DMS53 treated with DMSO at 0.1 percent for 48 hours (cell line): ENCODE measurements at regions not wholly inside any gene's neighbourhood (a gene's known extent, or its start where the extent isn't known, plus 50 kb on each side); places are given as distances from the start of the nearest gene placed in this dataset.

Experiments
- DNase-seq: peaks from one replicate; lab custom pipeline; 2025; ENCODE audit not compliant: unreplicated experiment; lab: John Stamatoyannopoulos, UW

DNA sequence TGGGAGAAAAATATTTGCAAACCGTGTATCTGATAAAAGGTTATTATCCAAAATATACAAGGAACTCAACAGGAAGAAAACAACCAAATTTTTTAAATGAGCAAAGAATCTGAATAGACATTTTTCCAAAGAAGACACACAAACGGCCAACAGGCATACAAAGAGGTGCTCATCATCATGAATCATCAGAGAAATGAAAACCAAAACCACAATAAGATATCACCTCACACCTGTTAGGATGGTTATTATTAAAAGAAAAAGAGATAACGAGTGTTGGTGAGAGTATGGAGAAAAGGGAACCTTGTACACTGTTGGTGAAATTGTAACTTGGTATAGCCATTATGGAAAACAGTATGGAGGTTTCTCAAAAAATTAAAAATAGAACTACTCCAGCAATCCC, 463.3 kb downstream of the IRS1 start:
- DNase-seq, result no peak

GRCh38 chr2:226334981-226335720, 464.5 kb downstream of the IRS1 start:
- DNase-seq, result no peak

DNA sequence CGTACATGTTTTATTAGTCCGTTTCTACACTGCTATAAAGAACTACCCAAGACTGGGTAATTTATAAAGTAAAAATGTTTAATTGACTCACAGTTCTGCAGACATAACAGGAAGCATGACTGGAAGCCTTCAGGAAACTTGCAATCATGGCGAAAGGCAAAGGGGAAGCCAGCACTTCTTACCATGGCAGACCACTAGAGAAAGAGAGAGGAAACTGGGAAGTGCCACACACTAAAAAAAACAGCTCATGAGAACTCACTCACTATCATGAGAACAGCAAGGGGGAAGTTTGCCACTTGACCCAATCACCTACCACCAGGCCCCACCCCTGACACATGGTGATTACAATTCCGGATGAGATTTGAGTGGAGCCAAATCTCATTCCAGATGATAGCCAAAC, 466.2 kb downstream of the IRS1 start:
- DNase-seq, result no peak

DNA sequence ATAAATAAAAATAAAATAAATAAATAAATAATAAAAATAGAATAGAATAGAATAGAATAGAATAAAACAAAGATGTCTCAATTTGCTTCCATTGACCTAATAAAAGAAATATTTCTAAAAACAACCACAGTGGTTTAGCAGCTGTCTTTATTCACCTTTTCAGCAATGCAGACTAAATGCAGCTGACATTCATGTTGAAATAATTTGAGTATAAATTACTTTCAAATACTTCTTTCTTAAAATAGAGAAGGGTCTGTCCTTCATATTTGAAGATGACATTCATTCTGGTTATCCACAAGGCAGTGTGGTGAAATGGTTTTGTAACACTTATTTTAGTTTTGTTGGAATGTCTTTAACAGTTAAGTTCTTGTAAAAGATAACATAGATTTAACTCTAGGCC, 469.4 kb downstream of the IRS1 start:
- no peak for DNase-seq

DNA sequence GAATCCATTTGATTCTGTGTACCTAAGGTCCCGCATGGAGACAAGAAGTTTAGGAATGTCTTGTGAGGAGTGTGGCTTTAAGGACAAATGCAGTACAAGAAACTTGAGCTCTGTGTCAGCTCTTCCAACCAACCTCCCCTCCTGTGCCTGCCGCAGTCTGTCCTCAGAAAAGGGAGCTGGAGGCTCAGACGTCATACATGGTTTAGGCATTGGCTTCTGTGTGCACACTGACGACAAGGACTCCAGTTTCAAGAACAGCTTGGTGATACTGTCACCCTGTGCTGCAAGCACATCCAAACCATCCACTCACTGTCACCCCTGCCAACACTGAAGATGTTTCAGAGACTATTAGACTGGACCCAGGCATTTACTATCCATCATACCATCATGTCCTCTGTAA, 470.4 kb downstream of the IRS1 start:
- DNase-seq, result no peak

DNA sequence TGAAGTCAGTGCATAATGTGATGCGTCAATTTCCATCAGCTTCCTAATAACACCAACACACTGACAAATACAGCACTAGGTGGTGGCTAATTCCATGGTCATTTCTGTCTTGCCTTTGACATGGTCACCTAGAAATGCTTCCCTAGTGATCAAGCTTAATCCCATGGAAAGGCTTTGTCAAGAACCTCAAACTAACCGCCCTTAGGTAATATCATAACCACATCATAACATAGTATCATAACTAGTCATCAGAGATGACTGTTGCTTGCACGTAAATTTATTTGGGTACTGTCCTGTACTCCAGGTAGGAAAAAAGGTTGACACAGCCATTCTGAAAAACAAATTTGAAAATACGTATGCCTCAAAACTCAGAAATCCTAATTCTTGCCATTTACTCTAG, 471.8 kb downstream of the IRS1 start:
- DNase-seq, result no peak

GRCh38 chr2:226325526-226325925, 474.1 kb downstream of the IRS1 start:
- DNase-seq, result no peak

DNA sequence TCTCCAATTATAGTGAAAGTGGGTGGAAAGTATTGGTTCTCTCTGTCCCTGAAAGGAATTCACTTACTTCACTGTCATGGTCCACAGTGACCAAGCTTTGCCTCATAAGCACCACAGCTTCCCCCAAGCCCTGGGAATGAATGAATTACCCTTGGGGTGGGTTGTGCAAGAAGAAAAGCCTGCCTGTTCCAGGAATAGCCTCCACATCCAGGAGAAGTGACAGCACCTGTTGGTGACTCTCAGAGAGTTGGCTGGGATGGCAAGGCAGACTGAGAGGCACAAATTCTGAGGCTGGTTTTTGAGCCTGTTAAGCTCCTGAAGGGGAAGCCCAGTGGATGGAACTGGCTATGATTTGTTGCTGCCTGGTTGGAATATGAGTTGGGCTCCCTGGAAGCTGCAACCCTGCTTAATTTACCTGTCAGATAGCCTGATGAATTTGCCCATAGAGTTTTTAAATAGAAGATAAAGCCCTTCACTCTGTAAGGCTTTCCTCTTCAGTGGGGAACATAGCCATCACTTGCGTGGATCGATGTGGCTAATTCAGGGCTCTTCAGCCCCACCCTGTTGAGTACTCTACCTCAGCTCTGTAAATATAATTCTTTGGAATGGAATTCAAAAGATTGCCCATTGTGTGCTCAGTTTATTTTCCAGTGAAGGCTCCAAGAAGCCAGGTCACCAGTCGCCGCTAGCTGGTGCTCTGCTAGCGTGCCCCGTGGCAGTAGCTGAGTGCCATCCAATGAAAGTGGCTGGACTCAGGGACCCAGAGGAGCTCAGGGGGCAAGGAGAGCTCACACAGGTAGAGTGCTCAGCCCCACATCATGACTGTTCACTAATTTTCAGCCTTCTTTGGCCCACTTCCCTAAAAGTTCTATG, 479.3 kb downstream of the IRS1 start:
- DNase-seq, result no peak

GRCh38 chr2:226317970-226318369, 481.6 kb downstream of the IRS1 start:
- DNase-seq, result no peak

DNA sequence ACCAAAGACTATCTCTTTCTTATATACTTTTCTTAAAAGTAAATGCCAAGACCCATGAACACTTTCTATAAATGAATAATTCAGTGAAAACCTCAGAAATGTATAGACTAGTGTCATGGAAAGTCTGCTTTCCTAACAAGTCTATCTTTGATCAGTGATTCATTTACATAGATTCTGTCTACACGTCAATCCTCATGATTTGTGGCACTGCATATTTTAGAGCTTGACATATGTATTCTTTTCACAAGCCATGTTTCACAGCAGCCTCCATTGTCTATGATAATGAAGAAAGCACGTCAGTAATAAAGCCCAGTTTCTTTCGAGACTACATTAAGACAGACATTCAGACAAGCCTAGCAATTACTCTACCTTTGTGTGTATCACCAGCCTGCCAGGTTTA, 486.6 kb downstream of the IRS1 start:
- no peak for DNase-seq

GRCh38 chr2:226312155-226312554, 487.5 kb downstream of the IRS1 start:
- DNase-seq, result no peak

DNA sequence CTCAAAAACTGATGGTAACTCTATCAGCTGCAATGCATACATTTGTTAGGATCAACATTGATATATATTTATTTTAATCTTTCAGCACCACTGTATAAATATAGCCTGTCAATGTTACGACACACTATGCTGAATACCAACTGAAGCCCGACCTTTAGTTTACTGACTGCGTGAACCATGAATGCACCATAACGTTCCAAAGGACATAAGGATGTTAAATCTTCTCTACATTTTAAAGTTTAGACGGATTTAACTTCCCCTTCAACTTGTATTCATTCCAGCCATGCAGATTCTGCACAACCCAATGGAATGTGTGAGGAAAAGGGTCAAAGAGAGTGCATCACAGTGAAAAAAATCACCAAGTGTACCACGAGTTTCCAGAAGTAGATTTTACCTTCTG, 489.5 kb downstream of the IRS1 start:
- DNase-seq, result no peak

GRCh38 chr2:226308986-226309385, 490.6 kb downstream of the IRS1 start:
- no peak for DNase-seq

- no peak for DNase-seq
These were observed 491.3 kb downstream of the IRS1 start for GRCh38 chr2:226308323-226308680.

- DNase-seq, result no peak
These were observed 491.9 kb downstream of the IRS1 start for GRCh38 chr2:226307487-226308322.

DNA sequence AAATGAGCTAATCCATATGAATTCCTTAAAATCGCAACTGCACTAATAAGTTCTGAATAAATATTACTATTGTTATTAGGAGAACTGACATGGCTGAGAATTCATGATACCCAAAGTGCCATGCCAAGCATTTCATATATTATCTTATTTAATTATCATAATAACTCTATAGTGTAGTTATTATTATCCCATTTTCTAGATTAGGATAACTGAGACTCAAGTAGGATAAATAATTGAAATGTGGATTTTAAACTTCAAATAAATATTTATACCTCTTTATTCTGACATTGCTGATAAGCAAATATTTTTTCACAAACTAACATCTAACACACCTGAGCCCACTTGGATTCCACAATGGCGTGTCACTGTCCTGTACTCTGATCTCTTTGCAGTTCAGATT, 492.7 kb downstream of the IRS1 start:
- no peak for DNase-seq

- no peak for DNase-seq
These were observed 495.3 kb downstream of the IRS1 start for GRCh38 chr2:226304308-226304707.

DNA sequence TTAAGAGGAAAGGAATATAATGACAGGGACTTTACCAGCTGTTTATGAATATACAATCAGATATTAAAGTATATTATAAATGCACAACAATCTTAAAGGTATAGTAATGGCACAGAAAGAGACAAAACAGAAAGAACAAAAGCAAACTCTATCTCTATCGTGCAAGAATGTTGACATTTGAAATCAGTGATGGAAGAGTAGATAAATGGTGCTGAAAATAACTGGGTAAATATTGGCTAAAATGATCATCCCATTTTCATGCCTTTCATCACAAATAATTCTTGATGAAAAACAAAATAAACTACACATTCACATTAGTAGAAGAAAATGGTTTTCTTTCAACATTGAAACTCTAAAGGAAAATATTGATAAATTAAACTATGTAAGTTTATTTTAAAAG, 495.9 kb downstream of the IRS1 start:
- no peak for DNase-seq

- DNase-seq, result no peak
These were observed 499.3 kb downstream of the IRS1 start for GRCh38 chr2:226300196-226300886.

GRCh38 chr2:226299771-226300170, 499.8 kb downstream of the IRS1 start:
- DNase-seq, result no peak

DNA sequence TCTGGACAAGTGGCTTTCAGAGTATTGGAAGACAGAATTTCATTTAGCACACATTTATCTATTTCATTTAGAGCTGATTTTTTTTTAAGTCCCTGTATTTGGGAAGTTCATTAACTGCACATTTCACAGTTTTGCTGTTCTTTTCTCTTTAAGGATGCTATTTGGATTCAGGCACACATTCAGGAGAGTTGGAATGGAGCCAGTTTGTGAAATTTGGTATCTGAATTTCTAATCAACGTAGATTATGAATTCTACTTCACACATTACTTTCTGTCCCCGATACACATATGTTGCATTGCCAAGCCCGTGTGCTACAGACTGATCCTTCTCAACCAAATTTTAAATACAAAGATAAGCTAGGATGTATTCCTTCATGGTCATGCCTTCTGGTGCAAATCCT, 503.9 kb downstream of the IRS1 start:
- DNase-seq, result no peak
